NCI-H128 (cell line): ENCODE measurements at regions not wholly inside any gene's neighbourhood (a gene's known extent, or its start where the extent isn't known, plus 50 kb on each side); places are given as distances from the start of the nearest gene placed in this dataset.

ENCODE experiments used
- DNase-seq: peaks from one replicate; lab custom pipeline; 2025; ENCODE audit not compliant: unreplicated experiment; lab: John Stamatoyannopoulos, UW

- DNase-seq, result no peak
Measured at GRCh38 chr14:99075771-99076375, 196.1 kb downstream of the BCL11B start.

- DNase-seq, result no peak
Measured at GRCh38 chr14:99077076-99077843, 194.7 kb downstream of the BCL11B start.

- no peak for DNase-seq
Measured at GRCh38 chr14:99077844-99078236, 194.2 kb downstream of the BCL11B start.

- no peak for DNase-seq
Measured at GRCh38 chr14:99078426-99078825, 193.6 kb downstream of the BCL11B start.

GRCh38 chr14:99079061-99079727 lies 192.8 kb downstream of the BCL11B start:
- DNase-seq, result no peak

GRCh38 chr14:99080306-99080705 lies 191.7 kb downstream of the BCL11B start:
- no peak for DNase-seq

- DNase-seq, result no peak
Measured at GRCh38 chr14:99081156-99081765, 190.7 kb downstream of the BCL11B start.

- no peak for DNase-seq
Measured at GRCh38 chr14:99081880-99082279, 190.1 kb downstream of the BCL11B start.

GRCh38 chr14:99093532-99094517 lies 178.2 kb downstream of the BCL11B start:
- DNase-seq, result no peak

GRCh38 chr14:99094901-99095300 lies 177.1 kb downstream of the BCL11B start:
- no peak for DNase-seq

GRCh38 chr14:99095369-99095768 lies 176.6 kb downstream of the BCL11B start:
- DNase-seq, result no peak

- no peak for DNase-seq
Measured at GRCh38 chr14:99098199-99098598, 173.8 kb downstream of the BCL11B start.

- no peak for DNase-seq
Measured at GRCh38 chr14:99099051-99099787, 172.8 kb downstream of the BCL11B start.

GRCh38 chr14:99100497-99101270 lies 171.3 kb downstream of the BCL11B start:
- no peak for DNase-seq

- DNase-seq, result no peak
Measured at GRCh38 chr14:99101855-99102461, 170.0 kb downstream of the BCL11B start.

- no peak for DNase-seq
Measured at GRCh38 chr14:99116741-99117295, 155.2 kb downstream of the BCL11B start.

- no peak for DNase-seq
Measured at GRCh38 chr14:99117671-99118045, 154.3 kb downstream of the BCL11B start.

- DNase-seq, result no peak
Measured at GRCh38 chr14:99118046-99118721, 153.8 kb downstream of the BCL11B start.
